CD4-positive, alpha-beta T cell (primary cell): ENCODE measurements at regions not wholly inside any gene's neighbourhood (a gene's known extent, or its start where the extent isn't known, plus 50 kb on each side); places are given as distances from the start of the nearest gene placed in this dataset.

Experiments used
- ATAC-seq: fragments of 200-7000 bp; cut with Tn5 transposase; one replicate; pipeline ENCODE4 v1.10.0; 2022; ENCODE audit warnings: mild to moderate bottlenecking; ENCODE audit not compliant: poor library complexity
- CTCF ChIA-PET: fragments of 350-600 bp; sonication (Branson Sonifier 250); formaldehyde crosslinking; loops from one replicate; lab custom pipeline; 2021; ENCODE audit warnings: antibody characterized with exemption, inconsistent platforms; lab: Charles Lee
- POLR2A ChIA-PET: fragments of 350-600 bp; sonication (Branson Sonifier 250); formaldehyde crosslinking; loops from one replicate; lab custom pipeline; 2021; ENCODE audit warnings: antibody characterized with exemption, inconsistent platforms; lab: Charles Lee
- DNase-seq, 14 experiments: peaks; one replicate each; pipeline ENCODE4 v3.0.0-alpha.2; 2013 to 2020; ENCODE audit warnings: mixed read lengths in 2 of 14
- H3K27ac ChIP-seq, 2 donors: one replicate each; pipeline versions ENCODE4 v1.5.1 to v1.7.0; 2013; ENCODE audit warnings: low read length in 2 of 2, low read depth in 1 of 2, mild to moderate bottlenecking in 1 of 2
- H3K27me3 ChIP-seq, 2 experiments: 1 replicate in 1 of 2; 2 replicates in 1 of 2; pipeline versions ENCODE4 v1.6.1 to v1.7.0; 2013; ENCODE audit warnings: low read length in 2 of 2, control low read depth in 1 of 2, mild to moderate bottlenecking in 1 of 2, moderate library complexity in 1 of 2; ENCODE audit not compliant: insufficient read depth in 2 of 2, control insufficient read depth in 1 of 2
- H3K36me3 ChIP-seq: one replicate; pipeline ENCODE4 v1.6.1; 2013; ENCODE audit warnings: low read length, control low read depth; ENCODE audit not compliant: insufficient read depth
- H3K4me1 ChIP-seq: one replicate; pipeline ENCODE4 v1.6.1; 2013; ENCODE audit warnings: low read length, control low read depth; ENCODE audit not compliant: insufficient read depth
- H3K4me3 ChIP-seq: one replicate; pipeline ENCODE4 v1.5.1; 2013; ENCODE audit warnings: mild to moderate bottlenecking, low read length, moderate library complexity
- H3K9me3 ChIP-seq, 2 experiments: 1 replicate in 1 of 2; 2 replicates in 1 of 2; pipeline versions ENCODE4 v1.6.1 to v1.7.0; 2013; ENCODE audit warnings: low read length in 2 of 2, mild to moderate bottlenecking in 2 of 2, control low read depth in 1 of 2, moderate library complexity in 1 of 2; ENCODE audit not compliant: control insufficient read depth in 1 of 2, insufficient read depth in 1 of 2
- H3K27ac Mint-ChIP-seq: one replicate; pipeline ENCODE4 v1.8.0; 2020; ENCODE audit warnings: mixed read lengths
- H3K27me3 Mint-ChIP-seq: one replicate; pipeline ENCODE4 v1.8.0; 2021; ENCODE audit warnings: mixed read lengths
- H3K36me3 Mint-ChIP-seq: one replicate; pipeline ENCODE4 v1.8.0; 2021; ENCODE audit warnings: low read depth, mixed read lengths
- H3K4me1 Mint-ChIP-seq: one replicate; pipeline ENCODE4 v1.8.0; 2021; ENCODE audit warnings: low read depth, mixed read lengths
- H3K4me3 Mint-ChIP-seq: one replicate; pipeline ENCODE4 v1.8.0; 2020; ENCODE audit warnings: mild to moderate bottlenecking, mixed read lengths
- H3K9me3 Mint-ChIP-seq: one replicate; pipeline ENCODE4 v1.8.0; 2020; ENCODE audit warnings: mixed read lengths
- intact Hi-C, 2 experiments: fragments of 100-400 bp; cut with DNase I in 1 of 2; cut with micrococcal nuclease in 1 of 2; formaldehyde crosslinking; loops; one replicate each; pipeline versions ENCODE4 v1.15.1 to v1.9.0; 2023 to 2025; cut with DNase I, micrococcal nuclease
- TF ChIP-seq, protein P1 (sequence below): fragments of 200-600 bp; IDR thresholded peaks from one replicate; pipeline ENCODE4 v1.8.0; 2022; ENCODE audit warnings: antibody characterized with exemption, mild to moderate bottlenecking

DNA sequence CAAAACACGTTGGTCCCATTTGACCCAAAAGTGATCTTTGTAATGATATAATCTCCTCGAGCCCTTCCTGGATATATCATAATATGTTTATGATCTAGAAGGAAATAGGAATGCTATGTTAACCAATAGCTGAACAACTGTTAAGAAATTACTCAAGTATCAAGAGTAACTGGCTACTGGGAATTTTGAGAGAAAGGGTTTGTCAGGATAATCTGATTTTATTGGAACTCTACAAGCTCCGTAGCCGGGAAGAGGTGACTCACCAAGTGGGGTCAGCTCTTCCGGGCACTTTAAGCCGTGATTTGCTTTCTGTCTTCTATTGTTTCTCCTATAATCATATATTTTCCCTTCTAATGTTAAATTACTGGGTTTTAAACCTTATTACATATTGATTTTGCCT lies 250.5 kb upstream of the POGK start:
- H3K27ac ChIP-seq = no peak overlapping the region
- intact Hi-C loops = no loop called here
- TF ChIP-seq, protein P1, sequence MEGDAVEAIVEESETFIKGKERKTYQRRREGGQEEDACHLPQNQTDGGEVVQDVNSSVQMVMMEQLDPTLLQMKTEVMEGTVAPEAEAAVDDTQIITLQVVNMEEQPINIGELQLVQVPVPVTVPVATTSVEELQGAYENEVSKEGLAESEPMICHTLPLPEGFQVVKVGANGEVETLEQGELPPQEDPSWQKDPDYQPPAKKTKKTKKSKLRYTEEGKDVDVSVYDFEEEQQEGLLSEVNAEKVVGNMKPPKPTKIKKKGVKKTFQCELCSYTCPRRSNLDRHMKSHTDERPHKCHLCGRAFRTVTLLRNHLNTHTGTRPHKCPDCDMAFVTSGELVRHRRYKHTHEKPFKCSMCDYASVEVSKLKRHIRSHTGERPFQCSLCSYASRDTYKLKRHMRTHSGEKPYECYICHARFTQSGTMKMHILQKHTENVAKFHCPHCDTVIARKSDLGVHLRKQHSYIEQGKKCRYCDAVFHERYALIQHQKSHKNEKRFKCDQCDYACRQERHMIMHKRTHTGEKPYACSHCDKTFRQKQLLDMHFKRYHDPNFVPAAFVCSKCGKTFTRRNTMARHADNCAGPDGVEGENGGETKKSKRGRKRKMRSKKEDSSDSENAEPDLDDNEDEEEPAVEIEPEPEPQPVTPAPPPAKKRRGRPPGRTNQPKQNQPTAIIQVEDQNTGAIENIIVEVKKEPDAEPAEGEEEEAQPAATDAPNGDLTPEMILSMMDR = no peak
- H3K9me3 ChIP-seq = no peaks in the 10 kb centered on the region
- no peaks in the 10 kb centered on the region for H3K36me3 Mint-ChIP-seq
- ChIA-PET CTCF (no interaction called here), POLR2A (no interaction called here)
- H3K9me3 Mint-ChIP-seq = no peaks in the 10 kb centered on the region
- no peak for ATAC-seq
- H3K36me3 ChIP-seq = no peaks in the 10 kb centered on the region
- no peak for DNase-seq
- no peaks in the 10 kb centered on the region for H3K27me3 ChIP-seq
- H3K27me3 Mint-ChIP-seq = peaks cover 11% of the 10 kb centered on the region
- H3K4me1 Mint-ChIP-seq = no peaks in the 10 kb centered on the region
- H3K4me3 ChIP-seq = no peak overlapping the region
- no peak overlapping the region for H3K4me3 Mint-ChIP-seq
- no peak overlapping the region for H3K27ac Mint-ChIP-seq
- H3K4me1 ChIP-seq = no peaks in the 10 kb centered on the region

GRCh38 chr1:166590161-166590560 lies 249.1 kb upstream of the POGK start:
- Mint-ChIP-seq H3K27ac (no peak overlapping the region), H3K36me3 (no peaks in the 10 kb centered on the region), H3K27me3 (peaks cover 17% of the 10 kb centered on the region), H3K9me3 (no peaks in the 10 kb centered on the region), H3K4me3 (no peak overlapping the region), H3K4me1 (no peaks in the 10 kb centered on the region)
- Histone ChIP-seq H3K4me1 (no peaks in the 10 kb centered on the region), H3K27ac (no peak overlapping the region), H3K27me3 (peaks cover 0 to 2% of the 10 kb centered on the region in 2 experiments), H3K36me3 (no peaks in the 10 kb centered on the region), H3K9me3 (no peaks in the 10 kb centered on the region), H3K4me3 (no peak overlapping the region)
- intact Hi-C loops = no loop called here
- ChIA-PET CTCF (interaction anchor here (1.9 kb wide), 1 partner anchor 11 kb away, joined by 5 read pairs; no protein-coding TSS in a partner anchor), POLR2A (no interaction called here)
- TF ChIP-seq, protein P1 = no peak
- no peak for DNase-seq
- no peak for ATAC-seq

GRCh38 chr1:166594646-166595045 lies 244.6 kb upstream of the POGK start:
- H3K4me3 ChIP-seq = no peak overlapping the region
- ATAC-seq (no peak), DNase-seq (no peak)
- Mint-ChIP-seq H3K4me3 (no peak overlapping the region), H3K4me1 (no peaks in the 10 kb centered on the region), H3K36me3 (no peaks in the 10 kb centered on the region), H3K27me3 (peaks cover 25% of the 10 kb centered on the region), H3K9me3 (no peaks in the 10 kb centered on the region), H3K27ac (no peak overlapping the region)
- intact Hi-C loops = no loop called here
- ChIA-PET CTCF (no interaction called here), POLR2A (no interaction called here)
- H3K27me3 ChIP-seq = peaks cover 0 to 6% of the 10 kb centered on the region in 2 experiments
- no peaks in the 10 kb centered on the region for H3K4me1 ChIP-seq
- TF ChIP-seq, protein P1 = no peak
- H3K36me3 ChIP-seq = no peaks in the 10 kb centered on the region
- H3K9me3 ChIP-seq = no peaks in the 10 kb centered on the region
- no peak overlapping the region for H3K27ac ChIP-seq
